PC-3 (cell line): ENCODE measurements at regions not wholly inside any gene's neighbourhood (a gene's known extent, or its start where the extent isn't known, plus 50 kb on each side); places are given as distances from the start of the nearest gene placed in this dataset.
A peak's percentile ranks its signal among the peaks of the same experiment; 100 is the strongest.

ENCODE experiments used
- ATAC-seq: fragments of 200-7000 bp; cut with Tn5 transposase; 2 replicates; pipeline ENCODE4 v1.9.1; 2020; ENCODE audit warnings: mild to moderate bottlenecking, moderate library complexity
- BruUV-seq: library from RNA; stranded (reverse); fragments of 400-500 nt; replicated peaks from 2 replicates; lab custom pipeline; 2021; lab: Mats Ljungman, UMichigan
- CTCF ChIA-PET: fragments of 300-600 bp; sonication (Branson Sonifier 250); formaldehyde crosslinking; loops from one replicate; lab custom pipeline; 2022; ENCODE audit warnings: antibody characterized with exemption; lab: Charles Lee
- POLR2A ChIA-PET: fragments of 300-600 bp; sonication (Branson Sonifier 250); formaldehyde crosslinking; loops from one replicate; lab custom pipeline; 2022; ENCODE audit warnings: antibody characterized with exemption; ENCODE audit not compliant: unreplicated experiment; lab: Charles Lee
- DNase-seq: peaks from one replicate; pipeline ENCODE4 v3.0.0-alpha.2; 2015
- H2AFZ ChIP-seq: fragments of 300-600 bp; sonication (generic); 2 replicates; pipeline ENCODE4 v1.6.0; 2016; ENCODE audit warnings: antibody characterized with exemption, low read length
- H3F3A ChIP-seq: fragments of 300-600 bp; sonication (generic); one replicate; pipeline ENCODE4 v1.6.0; 2017; ENCODE audit warnings: antibody characterized with exemption, low read length, control low read depth, mild to moderate bottlenecking; ENCODE audit not compliant: unreplicated experiment
- H3K27ac ChIP-seq: fragments of 300-600 bp; sonication (generic); 2 replicates; pipeline ENCODE4 v1.5.1; 2016; ENCODE audit warnings: mild to moderate bottlenecking, low read length
- H3K27me3 ChIP-seq: fragments of 300-600 bp; sonication (generic); 2 replicates; pipeline ENCODE4 v1.6.1; 2016; ENCODE audit warnings: low read length, mixed read lengths
- H3K36me3 ChIP-seq: fragments of 300-600 bp; sonication (generic); 2 replicates; pipeline ENCODE4 v1.6.1; 2016; ENCODE audit warnings: low read depth, mixed run types, low read length, mixed read lengths
- H3K4me1 ChIP-seq: fragments of 300-600 bp; sonication (generic); 2 replicates; pipeline ENCODE4 v1.5.1; 2016; ENCODE audit warnings: low read length; ENCODE audit not compliant: insufficient read depth
- H3K4me2 ChIP-seq: fragments of 300-600 bp; sonication (generic); 2 replicates; pipeline ENCODE4 v1.6.0; 2016; ENCODE audit warnings: low read length
- H3K4me3 ChIP-seq: fragments of 300-600 bp; sonication (generic); 2 replicates; pipeline ENCODE4 v1.5.1; 2016; ENCODE audit warnings: mild to moderate bottlenecking, low read length, mixed read lengths
- H3K79me2 ChIP-seq: fragments of 300-600 bp; sonication (generic); 2 replicates; pipeline ENCODE4 v1.6.1; 2017; ENCODE audit warnings: low read length, mixed read lengths
- H3K9ac ChIP-seq: fragments of 300-600 bp; sonication (generic); 2 replicates; pipeline ENCODE4 v1.6.0; 2016; ENCODE audit warnings: mild to moderate bottlenecking, low read length
- H3K9me2 ChIP-seq: fragments of 300-600 bp; sonication (generic); replicated peaks from 2 replicates; pipeline ENCODE4 v1.6.1; 2016; ENCODE audit warnings: mixed run types, low read length, mixed read lengths
- H3K9me3 ChIP-seq: fragments of 300-600 bp; sonication (generic); 2 replicates; pipeline ENCODE4 v1.6.1; 2016; ENCODE audit warnings: low read length, mixed read lengths
- H4K20me1 ChIP-seq: fragments of 300-600 bp; sonication (generic); 2 replicates; pipeline ENCODE4 v1.6.1; 2016; ENCODE audit warnings: low read length, mixed read lengths
- EZH2 ChIP-seq: fragments of 300-600 bp; sonication (generic); IDR thresholded peaks from one replicate; pipeline ENCODE4 v1.6.1; 2017; ENCODE audit warnings: antibody characterized with exemption, mild to moderate bottlenecking, low read length; ENCODE audit not compliant: unreplicated experiment
- EZH2phosphoT487 ChIP-seq: fragments of 300-600 bp; sonication (generic); IDR thresholded peaks from 2 replicates; pipeline ENCODE4 v1.6.1; 2018; ENCODE audit warnings: mild to moderate bottlenecking, antibody characterized with exemption, low read length, borderline replicate concordance
- intact Hi-C: fragments of 100-400 bp; cut with micrococcal nuclease; formaldehyde crosslinking; loops from 2 replicates; pipeline ENCODE4 v1.9.0; 2023
- TF ChIP-seq, protein P1 (sequence below): fragments of 300-600 bp; sonication (generic); conservative IDR thresholded peaks from 2 replicates; pipeline ENCODE4 v1.5.1; 2017; ENCODE audit warnings: antibody characterized with exemption, low read depth, mild to moderate bottlenecking, low read length

DNA sequence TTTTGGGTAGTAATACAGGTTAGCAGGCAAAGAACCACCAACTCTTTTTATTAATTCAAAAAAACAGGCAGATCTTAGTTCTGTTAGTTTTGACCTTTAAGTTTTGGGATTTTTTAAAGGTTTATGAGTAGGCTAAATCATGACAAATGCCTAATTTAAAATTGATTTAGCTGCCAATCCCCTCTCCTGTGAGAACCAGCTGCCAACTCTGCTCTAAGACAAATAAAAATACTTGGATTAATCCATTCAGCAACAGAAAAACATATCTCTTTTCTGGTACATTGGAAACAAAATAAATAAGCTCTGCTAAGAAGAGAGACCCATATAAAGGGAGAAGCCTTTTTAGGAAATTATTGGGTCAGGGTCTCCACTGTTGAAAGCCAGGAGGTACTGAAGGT lies 160.8 kb downstream of the NTMT2 start:
- no TSS peak for BruUV-seq
- POLR2A ChIA-PET, result no interaction called here
- intact Hi-C loops, result no loop called here
- Histone ChIP-seq H3K79me2 (no peaks in the 10 kb centered on the region), H3K36me3 (no peaks in the 10 kb centered on the region), H3K9me3 (no peaks in the 10 kb centered on the region), H3K27me3 (peaks cover 5% of the 10 kb centered on the region; the same call in 1 of the 2 replicates), H3K4me3 (no peak overlapping the region), H3K4me1 (no peaks in the 10 kb centered on the region), H3K27ac (no peak overlapping the region), H3K9me2 (no peaks in the 10 kb centered on the region), H4K20me1 (no peaks in the 10 kb centered on the region), H2AFZ (no peak overlapping the region), H3K4me2 (no peak overlapping the region), H3K9ac (no peak overlapping the region), H3F3A (no peaks in the 10 kb centered on the region)
- TF ChIP-seq EZH2phosphoT487 (no peak), EZH2 (no peak)
- TF ChIP-seq, protein P1, sequence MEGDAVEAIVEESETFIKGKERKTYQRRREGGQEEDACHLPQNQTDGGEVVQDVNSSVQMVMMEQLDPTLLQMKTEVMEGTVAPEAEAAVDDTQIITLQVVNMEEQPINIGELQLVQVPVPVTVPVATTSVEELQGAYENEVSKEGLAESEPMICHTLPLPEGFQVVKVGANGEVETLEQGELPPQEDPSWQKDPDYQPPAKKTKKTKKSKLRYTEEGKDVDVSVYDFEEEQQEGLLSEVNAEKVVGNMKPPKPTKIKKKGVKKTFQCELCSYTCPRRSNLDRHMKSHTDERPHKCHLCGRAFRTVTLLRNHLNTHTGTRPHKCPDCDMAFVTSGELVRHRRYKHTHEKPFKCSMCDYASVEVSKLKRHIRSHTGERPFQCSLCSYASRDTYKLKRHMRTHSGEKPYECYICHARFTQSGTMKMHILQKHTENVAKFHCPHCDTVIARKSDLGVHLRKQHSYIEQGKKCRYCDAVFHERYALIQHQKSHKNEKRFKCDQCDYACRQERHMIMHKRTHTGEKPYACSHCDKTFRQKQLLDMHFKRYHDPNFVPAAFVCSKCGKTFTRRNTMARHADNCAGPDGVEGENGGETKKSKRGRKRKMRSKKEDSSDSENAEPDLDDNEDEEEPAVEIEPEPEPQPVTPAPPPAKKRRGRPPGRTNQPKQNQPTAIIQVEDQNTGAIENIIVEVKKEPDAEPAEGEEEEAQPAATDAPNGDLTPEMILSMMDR, result no peak
- no peak for ATAC-seq
- CTCF ChIA-PET, result no interaction called here
- DNase-seq, result no peak

DNA sequence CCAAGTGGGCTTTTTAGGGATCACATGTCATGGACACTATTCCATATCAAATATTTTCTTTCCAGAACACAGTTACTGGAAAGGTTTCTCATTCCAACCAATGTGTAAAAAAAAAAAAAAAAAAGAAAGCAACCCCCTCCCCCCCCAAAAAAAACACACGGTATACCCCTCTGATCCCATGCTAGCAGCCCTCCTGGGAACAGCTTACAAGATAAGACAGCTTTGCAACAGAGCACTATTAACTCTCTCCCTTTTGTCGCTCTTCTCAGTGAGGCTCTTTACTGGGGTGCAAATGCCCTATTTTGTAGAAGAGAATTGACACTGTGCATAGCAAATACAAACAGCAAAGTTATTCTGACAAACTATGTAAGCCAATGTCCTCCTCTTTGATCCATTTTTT lies 161.2 kb downstream of the NTMT2 start:
- no peak for ATAC-seq
- Histone ChIP-seq H3K4me2 (no peak overlapping the region), H3K9ac (no peak overlapping the region), H3K79me2 (no peaks in the 10 kb centered on the region), H3K27me3 (peaks cover under 1% of the 10 kb centered on the region; the same call in 1 of the 2 replicates), H3K4me3 (no peak overlapping the region), H2AFZ (no peak overlapping the region), H3K9me3 (no peaks in the 10 kb centered on the region), H3K36me3 (no peaks in the 10 kb centered on the region), H3K4me1 (no peaks in the 10 kb centered on the region), H3F3A (no peaks in the 10 kb centered on the region), H3K9me2 (no peaks in the 10 kb centered on the region), H4K20me1 (no peaks in the 10 kb centered on the region), H3K27ac (no peak overlapping the region)
- TF ChIP-seq, protein P1, result no peak
- TF ChIP-seq EZH2 (no peak), EZH2phosphoT487 (no peak)
- DNase-seq, result no peak
- BruUV-seq, result no TSS peak
- ChIA-PET CTCF (no interaction called here), POLR2A (no interaction called here)
- intact Hi-C loops, result no loop called here

DNA sequence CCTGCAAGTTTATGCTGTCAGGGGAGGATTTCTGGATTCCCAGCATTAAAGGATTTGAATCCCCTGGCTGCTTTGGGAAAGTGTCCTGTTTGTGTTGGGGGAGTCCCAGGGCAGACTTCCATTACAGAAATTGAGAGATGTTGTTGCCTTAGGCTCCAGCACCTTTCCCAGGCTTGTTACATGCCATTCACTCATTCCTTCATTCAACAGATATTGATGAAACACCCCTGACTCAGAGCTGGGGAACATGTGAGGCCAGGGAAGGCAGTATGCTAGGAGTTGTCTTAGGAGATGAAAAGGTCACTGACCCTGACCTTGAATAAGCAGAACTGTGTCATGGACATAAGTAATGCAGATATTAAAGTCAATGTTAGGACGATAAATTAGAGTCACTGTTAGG lies 161.7 kb downstream of the NTMT2 start:
- Histone ChIP-seq H4K20me1 (no peaks in the 10 kb centered on the region), H3K4me3 (no peak overlapping the region), H3K4me2 (no peak overlapping the region), H3K9me2 (no peaks in the 10 kb centered on the region), H3K4me1 (no peaks in the 10 kb centered on the region), H3K36me3 (no peaks in the 10 kb centered on the region), H3K27me3 (0 out of 2 replicates have a peak, but pooled peaks cover under 1% of the 10 kb centered on the region), H3K9me3 (no peaks in the 10 kb centered on the region), H3K27ac (no peak overlapping the region), H3K9ac (no peak overlapping the region), H2AFZ (no peak overlapping the region), H3K79me2 (no peaks in the 10 kb centered on the region), H3F3A (no peaks in the 10 kb centered on the region)
- ChIA-PET CTCF (no interaction called here), POLR2A (no interaction called here)
- ATAC-seq, result no peak
- peak; percentile 12 for DNase-seq
- intact Hi-C loops, result no loop called here
- no peak for TF ChIP-seq EZH2phosphoT487
- TF ChIP-seq EZH2, result no peak
- TF ChIP-seq, protein P1, result no peak
- no TSS peak for BruUV-seq
